GM19468 (cell line): ENCODE measurements at regions not wholly inside any gene's neighbourhood (a gene's known extent, or its start where the extent isn't known, plus 50 kb on each side); places are given as distances from the start of the nearest gene placed in this dataset.

Experiments used
- ATAC-seq: cut with Tn5 transposase; IDR thresholded peaks from one replicate; pipeline ENCODE4 v1.9.1; 2021; ENCODE audit warnings: mild to moderate bottlenecking, moderate library complexity, moderate number of reproducible peaks; ENCODE audit not compliant: unreplicated experiment; ENCODE audit errors: extremely low read depth

DNA sequence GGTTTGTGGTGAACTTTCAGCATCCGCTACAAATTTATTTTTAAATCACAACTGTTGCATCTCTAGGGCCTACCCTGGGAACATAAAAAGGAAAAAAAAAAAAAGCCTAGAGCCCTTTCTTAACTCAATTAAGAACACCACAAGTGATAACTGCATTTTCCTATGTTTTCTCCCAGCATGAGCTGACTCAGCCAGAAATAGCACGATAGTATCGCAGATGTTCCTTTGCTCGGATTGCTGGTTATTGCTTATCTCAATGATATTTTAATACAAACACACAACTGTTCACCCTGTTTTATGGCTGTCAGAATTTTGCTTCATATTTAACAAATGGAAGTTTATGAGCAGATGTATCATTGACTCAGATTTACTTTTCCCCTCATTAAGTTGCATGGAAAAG lies 251.8 kb upstream of the SUCLG2 start:
- ATAC-seq: no peak

DNA sequence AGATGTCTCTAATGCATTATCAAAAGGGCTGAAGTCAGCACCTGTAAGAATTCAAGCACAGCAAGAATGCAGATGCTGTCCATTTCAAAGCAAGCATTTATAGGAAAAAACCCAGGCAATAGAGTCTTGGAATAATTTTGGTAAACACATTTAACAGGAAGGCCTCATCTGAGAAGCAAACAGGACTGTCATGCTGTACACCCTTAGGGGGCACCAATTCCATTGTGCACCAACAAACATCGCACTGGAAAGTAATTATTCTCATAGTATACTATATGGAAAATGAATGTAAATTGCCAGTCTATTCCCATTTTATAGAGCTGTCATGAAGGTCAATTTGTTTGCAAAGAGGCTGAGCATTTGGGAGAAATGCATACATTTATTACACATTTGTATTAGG lies 247.3 kb upstream of the SUCLG2 start:
- ATAC-seq: no peak

DNA sequence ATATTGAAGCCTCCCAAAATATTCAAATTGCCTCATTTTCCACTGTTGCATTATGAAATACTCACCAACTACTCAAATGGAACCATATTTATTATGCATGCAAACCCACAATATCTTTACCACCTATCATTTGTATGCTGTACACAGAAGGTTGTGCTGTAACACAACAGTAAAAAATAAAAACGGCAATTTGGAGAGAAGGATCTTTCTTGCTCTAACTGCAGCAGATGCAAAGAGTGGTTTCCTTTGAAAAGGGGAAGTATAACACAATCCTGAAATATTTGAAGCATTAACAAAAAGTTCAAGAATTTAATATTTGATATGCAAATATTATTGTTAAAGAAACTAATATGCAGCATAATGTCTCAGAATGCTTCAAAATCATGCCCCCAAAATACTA lies 244.5 kb upstream of the SUCLG2 start:
- no peak for ATAC-seq

DNA sequence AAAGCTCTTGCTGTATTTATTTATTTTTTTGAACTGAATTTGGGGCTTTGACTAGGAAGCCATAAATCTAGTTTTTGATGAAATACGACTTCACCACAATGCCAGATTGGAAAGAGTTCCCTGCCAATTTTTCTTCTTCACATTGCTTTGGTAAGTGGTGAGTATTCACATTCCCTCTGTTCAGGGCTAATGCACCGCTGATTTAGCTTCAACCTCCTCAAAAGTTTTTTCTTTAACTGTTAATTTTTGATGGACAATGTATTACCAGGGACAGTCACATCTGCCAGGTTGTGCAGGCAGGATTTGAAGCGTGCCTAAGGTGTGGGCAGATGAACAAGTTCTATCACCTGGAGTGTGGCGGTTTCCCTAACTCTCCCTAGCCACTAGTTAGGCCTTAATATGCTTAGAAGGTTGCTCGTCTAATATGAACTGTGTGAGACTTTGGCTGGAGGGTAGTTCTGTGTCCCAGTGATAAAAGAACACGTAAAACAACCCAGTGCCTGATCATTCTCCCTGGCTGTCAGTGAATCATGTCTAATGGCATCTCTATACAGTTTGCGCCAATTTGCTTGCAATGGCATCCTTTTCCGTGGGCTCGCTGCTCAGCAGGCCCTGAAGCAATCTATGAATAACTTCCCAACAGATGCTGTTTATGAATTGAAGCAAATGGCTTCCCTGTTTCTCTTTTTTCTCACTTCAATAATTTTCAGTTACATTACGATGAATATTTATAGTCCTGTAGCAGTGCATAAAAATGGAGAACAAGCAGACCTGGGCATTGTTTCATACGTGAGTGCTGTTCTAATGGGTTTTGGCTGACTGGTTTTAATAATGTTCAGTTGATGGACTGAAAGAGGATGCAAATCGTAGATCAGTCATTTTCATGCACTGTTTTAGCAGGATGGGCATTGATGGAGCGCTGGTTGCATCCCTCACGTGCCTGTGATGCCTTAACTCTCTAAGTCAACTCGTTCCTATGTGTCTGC lies 243.2 kb upstream of the SUCLG2 start:
- ATAC-seq: no peak

DNA sequence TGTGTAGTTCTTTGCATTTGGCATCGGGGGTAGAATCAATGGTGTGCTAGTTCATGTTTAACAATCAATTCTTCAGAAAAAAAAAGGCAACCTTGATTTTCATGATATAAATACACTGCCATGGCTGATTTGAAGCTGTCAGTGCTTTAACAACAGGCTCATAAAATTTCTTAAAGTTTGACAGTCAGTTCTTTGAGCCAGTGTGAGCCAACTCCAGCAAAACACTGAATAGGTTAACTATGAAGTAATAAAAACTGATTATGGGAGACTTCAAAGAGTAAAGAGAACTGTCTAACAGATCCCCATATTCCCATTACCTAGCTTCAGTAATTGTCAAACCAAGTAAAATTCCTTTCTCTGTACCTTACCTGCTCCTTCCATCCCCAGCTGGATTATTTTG lies 241.7 kb upstream of the SUCLG2 start:
- no peak for ATAC-seq

DNA sequence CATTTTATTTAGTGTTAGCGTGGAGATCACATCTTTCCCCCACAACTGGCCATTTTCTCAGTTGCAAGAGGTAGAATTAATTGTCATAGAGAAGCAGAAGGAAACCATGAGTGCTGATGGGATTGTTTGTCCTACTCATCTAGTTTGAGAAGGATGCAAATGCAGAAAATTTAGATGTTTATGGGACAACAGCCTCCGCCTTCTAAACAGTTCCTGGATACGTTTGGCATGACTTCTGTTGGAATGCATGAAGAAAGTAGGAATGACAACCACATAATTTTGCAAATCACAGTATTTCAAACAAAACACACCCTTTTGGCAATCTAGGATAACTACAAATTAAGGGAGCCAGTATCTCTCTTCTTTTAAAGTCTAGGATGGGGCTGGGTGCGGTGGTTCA lies 240.1 kb upstream of the SUCLG2 start:
- ATAC-seq: no peak

DNA sequence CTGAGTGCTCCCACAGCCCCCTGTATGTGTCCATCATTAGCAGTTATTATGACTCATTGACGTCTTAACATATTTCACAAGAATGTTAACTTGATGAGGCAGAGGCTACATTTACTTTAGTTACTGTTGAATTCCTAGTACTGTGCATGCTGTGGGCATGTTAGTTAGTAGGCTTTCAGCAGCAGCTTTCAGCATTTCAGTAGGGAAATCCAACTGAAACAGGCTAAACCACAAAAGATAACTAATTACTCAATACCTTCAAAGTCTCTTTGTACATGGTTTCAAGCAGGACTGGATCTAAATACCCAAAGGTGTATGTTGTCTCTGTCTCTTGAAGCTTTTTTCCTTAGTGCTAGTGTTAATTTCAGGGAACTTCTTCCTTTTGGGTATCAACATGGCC lies 229.9 kb upstream of the SUCLG2 start:
- no peak for ATAC-seq

DNA sequence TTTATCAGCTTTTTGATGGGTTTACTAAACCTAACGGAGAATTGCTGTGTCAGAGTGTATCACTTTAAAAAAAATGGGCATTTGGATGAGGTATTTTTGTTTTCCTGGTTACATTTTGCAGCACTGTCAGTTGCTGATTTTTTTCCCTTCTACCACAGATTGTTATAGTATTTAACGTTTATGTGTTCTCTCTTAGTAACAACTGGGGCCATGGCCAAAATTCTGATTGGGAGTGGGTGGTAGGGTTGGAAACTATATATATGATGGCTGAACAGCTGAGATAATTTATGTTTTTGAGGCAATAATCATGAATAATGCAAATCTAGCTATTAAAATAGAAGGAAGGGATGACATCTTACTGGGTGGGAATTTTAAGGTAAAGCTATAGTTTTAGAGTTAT lies 229.4 kb upstream of the SUCLG2 start:
- no peak for ATAC-seq

DNA sequence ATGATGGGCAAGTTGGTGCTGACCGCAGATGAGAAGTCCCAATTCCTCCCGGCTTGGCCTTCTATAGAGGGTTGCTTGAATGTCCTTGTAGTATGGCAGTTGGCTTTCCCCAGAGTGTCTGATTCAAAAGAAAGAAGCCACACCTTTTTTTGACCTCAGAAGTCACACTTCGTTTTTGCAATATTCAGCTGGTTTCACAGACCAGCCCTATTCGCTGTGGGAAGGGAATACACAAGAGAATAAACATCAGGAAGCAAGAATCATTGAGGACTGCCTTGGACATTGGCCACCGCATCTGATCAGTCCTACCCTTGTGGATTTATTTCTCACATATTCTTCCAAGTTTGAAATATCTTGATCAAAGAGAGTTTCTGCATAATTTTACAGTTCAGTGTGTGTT lies 228.6 kb upstream of the SUCLG2 start:
- no peak for ATAC-seq

DNA sequence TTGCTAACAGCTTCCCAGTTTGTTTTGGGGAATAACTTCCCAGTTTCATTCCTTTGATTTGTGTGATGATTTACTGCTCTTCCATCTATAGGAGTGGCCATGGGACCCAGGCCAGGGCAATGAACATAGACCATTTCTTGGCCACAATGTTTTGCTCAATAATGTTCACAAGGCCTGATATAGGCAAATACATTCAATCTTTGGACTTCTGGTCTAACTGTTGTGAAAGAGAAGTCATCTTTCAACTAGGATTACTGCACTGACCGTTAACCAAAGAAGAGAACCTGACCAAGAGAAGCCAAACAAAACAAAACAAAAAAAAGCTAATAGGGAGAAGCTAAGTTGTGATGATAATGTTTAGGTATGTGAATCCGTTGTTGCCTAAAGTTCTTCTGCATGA lies 221.8 kb upstream of the SUCLG2 start:
- no peak for ATAC-seq

DNA sequence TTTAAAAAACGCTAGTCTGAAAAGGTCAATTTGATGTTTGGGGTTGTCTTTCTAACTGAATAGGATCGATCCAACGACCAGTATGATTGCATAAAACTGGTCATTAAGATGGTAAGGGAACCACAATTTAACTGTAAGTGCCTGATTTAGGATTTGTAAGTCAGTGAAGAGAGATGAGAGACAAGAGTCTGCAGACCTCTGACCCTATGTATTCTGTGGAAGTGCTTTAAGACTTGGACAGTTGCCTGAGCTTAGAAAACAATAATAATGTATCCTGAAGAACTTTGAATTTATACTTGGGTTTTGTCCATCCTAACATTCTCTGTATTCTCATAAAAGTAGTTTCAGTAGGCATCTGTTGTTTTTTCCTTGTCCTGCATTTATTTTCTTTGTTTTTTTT lies 221.4 kb upstream of the SUCLG2 start:
- ATAC-seq: no peak

DNA sequence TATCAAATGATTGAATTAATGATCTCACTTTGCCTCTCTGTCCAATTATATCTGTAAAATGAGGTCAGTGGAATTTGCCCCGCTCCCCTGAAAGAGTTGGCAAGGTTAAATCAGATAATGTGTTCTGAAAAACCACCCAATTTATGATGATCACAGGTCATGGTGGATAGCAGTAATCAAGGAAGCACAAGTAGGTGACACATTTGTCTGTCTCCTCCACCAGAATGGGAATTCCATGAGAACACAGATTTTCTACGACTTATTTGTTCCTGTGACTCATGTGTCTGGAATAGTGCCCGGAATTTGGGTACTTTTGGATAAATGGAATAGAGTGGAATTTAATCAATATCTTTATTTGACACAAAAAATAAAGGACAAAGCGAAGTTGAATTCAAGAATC lies 220.9 kb upstream of the SUCLG2 start:
- ATAC-seq: no peak

DNA sequence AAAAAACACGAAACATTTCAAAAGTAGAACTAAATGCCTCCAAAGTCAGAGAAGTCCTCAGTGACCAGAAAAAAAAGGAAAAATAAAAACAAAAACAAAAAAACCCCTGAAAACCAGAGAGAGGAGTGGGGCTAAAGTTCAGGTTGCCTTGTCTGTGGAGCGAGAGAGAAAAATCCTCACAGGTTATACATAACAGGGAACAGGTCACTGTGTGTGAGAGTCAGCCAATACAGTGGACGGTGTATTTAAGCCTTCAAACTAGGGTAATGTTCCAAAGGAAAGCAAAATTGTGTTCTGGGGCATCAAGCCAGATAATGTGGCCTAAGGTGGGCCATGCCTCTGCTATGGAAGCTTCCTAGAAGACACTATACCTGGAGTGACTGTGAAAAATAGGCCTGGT lies 216.1 kb upstream of the SUCLG2 start:
- no peak for ATAC-seq

DNA sequence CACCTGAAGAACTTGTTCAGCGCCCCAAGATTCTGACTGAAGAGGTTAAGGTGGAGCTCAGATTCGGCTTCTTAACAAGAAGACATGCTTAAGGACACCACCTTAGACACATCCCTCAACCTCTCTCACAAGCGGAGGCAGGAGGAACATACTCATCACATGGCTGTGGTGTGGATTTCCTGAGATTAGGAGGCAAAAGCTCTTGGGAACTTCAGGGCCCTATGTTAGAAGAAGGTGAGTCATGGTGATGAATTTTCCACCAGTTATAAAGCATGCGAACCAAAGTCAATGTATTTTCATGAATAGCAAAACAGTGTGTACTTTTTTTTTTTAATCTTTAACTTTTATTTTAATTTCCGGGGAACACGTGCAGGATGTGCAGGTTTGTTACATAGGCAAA lies 212.2 kb upstream of the SUCLG2 start:
- ATAC-seq: no peak

DNA sequence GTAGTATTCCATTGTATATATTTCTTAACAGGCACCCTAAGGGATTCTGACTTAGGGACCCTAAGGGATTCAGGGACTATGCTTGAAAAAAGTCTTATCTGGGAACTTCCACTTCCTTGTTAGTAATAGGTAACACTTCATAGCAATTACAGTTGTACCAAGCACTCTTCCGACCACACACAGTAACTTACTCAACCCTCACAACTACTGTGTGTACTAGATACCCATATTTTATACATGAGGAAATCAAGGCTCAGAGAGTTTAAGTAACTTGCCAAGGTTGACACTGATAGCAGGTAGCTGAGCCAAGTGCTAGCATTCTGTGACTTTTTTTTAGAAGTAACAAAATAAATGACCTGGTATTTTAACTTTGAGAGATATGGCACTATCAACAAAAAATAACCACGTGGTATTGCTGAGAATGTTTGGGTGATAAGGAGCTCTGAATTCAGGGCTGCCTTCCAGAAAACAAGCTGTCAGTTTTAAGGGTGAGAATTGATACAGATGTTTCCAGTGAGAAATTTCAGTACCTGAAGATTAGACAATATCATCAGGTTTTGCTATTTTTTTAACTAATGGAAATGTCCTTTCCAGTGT lies 210.3 kb upstream of the SUCLG2 start:
- no peak for ATAC-seq

DNA sequence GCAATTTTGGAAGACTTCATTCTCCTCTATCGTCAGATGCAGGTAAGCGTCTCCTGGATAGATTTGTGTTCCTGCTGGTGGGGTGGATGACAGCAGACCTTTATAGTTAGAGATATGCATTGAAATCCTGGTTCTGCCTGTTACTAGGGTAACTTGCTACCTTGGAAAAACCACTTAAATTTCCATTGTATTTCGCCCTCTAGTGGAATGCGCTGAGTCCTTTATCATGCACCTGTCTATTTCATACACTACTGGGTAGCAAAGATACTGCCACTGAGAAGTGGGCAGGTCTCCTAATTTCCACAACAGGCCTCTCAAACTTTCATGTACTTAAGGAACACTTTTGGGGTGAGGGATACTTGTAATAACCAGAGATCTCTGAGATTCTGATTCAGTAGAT lies 209.5 kb upstream of the SUCLG2 start:
- no peak for ATAC-seq

DNA sequence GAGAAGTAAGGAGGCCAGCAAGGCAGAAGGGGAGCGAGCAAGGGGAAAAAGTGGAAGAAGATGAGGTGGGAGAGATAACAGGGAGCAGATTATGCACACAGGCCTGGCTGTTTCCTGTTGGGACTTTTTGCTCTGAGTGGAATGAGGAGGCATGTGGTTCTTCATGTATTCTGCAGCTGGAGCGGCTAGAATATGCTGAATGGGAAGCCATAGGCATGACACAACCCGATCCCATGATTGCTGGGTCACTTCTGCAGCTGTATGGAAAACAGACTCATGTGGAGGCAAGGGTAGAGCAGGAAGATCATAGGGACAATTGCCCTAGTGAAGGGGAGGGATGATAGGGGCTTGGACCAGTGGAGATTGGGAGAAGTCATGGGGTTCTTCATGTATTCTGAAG lies 206.0 kb upstream of the SUCLG2 start:
- no peak for ATAC-seq

DNA sequence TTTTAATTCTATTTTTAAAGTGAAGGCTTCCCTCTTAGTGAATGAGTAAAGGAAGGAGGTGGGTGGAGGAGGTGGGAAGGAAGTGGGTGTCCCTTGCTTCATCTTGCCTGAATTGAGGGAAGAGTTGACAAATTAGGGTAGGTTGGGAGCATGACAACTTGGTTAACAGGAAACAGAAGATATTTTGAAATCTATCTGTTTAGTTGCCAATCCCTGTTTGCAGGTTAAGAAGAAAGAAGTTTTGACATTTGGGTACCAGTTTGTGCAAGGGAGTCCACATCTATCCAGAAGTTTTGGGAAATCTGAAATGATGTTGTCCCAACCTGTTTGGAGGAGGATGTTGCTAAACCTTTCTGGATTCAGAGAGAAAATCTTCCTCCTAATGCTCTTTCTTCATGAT lies 204.1 kb upstream of the SUCLG2 start:
- ATAC-seq: no peak

DNA sequence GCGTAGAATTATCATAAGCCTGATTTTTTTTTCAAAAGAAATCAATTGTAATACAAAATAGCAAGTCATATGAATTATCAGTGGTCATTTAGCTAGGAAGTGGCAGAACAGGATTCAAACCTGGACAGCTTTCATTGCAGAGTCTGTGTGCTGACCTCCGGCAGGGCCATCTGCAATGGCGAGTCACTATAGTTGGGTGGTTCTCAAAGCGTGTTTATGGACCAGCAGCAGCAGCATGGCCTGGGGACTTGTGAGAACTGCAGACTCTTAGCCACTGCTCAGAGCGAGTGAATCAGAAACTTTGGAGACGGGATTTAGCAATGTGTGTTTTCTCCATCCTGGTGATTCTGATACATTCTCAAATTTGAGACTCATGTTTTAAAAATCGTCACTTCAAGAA lies 202.3 kb upstream of the SUCLG2 start:
- ATAC-seq: no peak

DNA sequence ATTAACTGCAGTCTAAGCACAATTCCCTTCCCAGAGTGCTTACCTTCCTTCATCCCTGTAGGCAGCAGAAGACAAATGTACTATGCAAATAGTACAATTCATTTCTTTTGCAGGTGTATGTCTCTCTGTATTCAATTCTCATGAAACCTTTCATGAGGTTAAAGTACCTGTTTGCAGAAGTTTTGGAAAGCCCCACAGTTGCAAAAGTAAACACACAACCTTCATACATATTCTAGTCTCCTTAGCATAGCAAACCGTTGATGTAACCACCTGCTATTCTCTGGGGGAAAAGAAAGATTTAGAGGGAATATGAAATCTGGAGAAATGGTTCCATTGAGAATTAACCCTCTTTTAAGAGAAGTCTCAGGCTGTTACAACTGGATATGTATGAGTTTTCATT lies 200.3 kb upstream of the SUCLG2 start:
- ATAC-seq: no peak

DNA sequence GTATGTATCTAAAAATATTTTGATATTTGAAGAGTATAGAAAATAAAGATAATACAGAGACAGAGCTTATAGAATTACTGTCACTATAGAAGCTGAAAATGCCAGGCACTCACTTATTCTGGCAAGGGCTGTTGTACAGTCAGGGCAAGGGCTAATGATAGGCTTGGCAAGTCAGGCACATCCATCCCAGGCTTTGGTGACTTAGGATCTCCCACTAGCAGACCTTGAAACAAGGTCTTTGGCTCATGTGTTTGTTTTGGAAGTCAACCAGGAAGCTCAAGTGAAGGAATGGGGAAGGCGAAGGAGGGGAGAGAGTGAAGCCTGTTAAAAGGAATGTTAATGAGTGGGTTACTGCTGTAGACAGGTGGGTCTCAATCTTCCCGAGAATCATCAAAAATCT lies 199.1 kb upstream of the SUCLG2 start:
- ATAC-seq: no peak

DNA sequence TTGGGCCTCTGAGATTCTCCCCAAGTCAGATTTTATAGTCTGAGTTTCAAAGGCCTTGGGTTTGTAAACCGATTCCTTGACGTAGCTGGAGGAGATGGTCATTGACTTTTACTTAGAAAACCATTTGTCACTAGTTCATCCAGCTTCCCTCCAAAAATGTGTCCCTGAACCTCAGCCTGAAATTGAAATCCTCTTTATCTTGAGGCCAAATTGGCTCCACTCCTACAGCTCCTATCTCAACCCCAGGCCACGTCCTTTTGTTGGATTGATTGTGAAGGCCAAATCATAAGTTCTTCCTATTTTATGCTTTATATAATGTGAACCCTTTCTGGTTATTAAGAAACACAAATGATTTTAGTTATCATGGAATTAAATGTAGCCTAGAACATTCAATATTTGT lies 193.9 kb upstream of the SUCLG2 start:
- ATAC-seq: no peak
